Mesenchymal stem cell (in vitro differentiated cells and primary cell): ENCODE measurements at regions not wholly inside any gene's neighbourhood (a gene's known extent, or its start where the extent isn't known, plus 50 kb on each side); places are given as distances from the start of the nearest gene placed in this dataset.

Source experiments
- DNase-seq: peaks from one replicate; pipeline ENCODE4 v3.0.0-alpha.2; 2013
- H2AFZ ChIP-seq: one replicate; pipeline ENCODE4 v1.6.1; 2013; ENCODE audit warnings: low read depth, mild to moderate bottlenecking, control low read depth, inconsistent platforms, low read length, moderate library complexity
- H2AK5ac ChIP-seq: 2 replicates; pipeline ENCODE4 v1.6.1; 2013; ENCODE audit warnings: low read length, moderate library complexity, mild to moderate bottlenecking, inconsistent platforms; ENCODE audit not compliant: severe bottlenecking
- H2BK120ac ChIP-seq: one replicate; pipeline ENCODE4 v1.6.1; 2013; ENCODE audit warnings: low read depth, mild to moderate bottlenecking, inconsistent platforms, low read length, moderate library complexity
- H2BK12ac ChIP-seq, 2 experiments: one replicate each; pipeline ENCODE4 v1.6.1; 2013; ENCODE audit warnings: inconsistent platforms in 2 of 2, low read length in 2 of 2, mild to moderate bottlenecking in 2 of 2, moderate library complexity in 2 of 2, control low read depth in 1 of 2
- H2BK15ac ChIP-seq: one replicate; pipeline ENCODE4 v1.6.1; 2013; ENCODE audit warnings: mild to moderate bottlenecking, low read depth, inconsistent platforms; ENCODE audit not compliant: poor library complexity, severe bottlenecking
- H2BK5ac ChIP-seq: 2 replicates; pipeline ENCODE4 v1.6.1; 2013; ENCODE audit warnings: low read depth, mild to moderate bottlenecking, low read length, control low read depth, inconsistent platforms; ENCODE audit not compliant: poor library complexity, severe bottlenecking
- H3K14ac ChIP-seq, 2 experiments: one replicate each; pipeline ENCODE4 v1.6.1; 2013; ENCODE audit warnings: inconsistent platforms in 2 of 2, low read length in 2 of 2, control low read depth in 1 of 2, mild to moderate bottlenecking in 1 of 2, moderate library complexity in 1 of 2
- H3K18ac ChIP-seq, 2 experiments: one replicate each; pipeline ENCODE4 v1.6.1; 2013; ENCODE audit warnings: inconsistent platforms in 2 of 2, low read length in 2 of 2, control low read depth in 1 of 2, low read depth in 1 of 2, mild to moderate bottlenecking in 1 of 2
- H3K23ac ChIP-seq, 2 experiments: one replicate each; pipeline ENCODE4 v1.6.1; 2013; ENCODE audit warnings: inconsistent platforms in 2 of 2, low read length in 2 of 2, mild to moderate bottlenecking in 2 of 2, moderate library complexity in 2 of 2, control low read depth in 1 of 2
- H3K27ac ChIP-seq: 2 replicates; pipeline ENCODE4 v1.5.1; 2013; ENCODE audit warnings: mild to moderate bottlenecking, moderate library complexity, low read length, control low read depth, inconsistent platforms; ENCODE audit not compliant: poor library complexity, severe bottlenecking
- H3K27me3 ChIP-seq, 2 experiments: 2 replicates each; pipeline versions ENCODE4 v1.6.1 to v1.7.0; 2013; ENCODE audit warnings: low read length in 2 of 2, mild to moderate bottlenecking in 2 of 2, moderate library complexity in 2 of 2, control low read depth in 1 of 2, inconsistent platforms in 1 of 2; ENCODE audit not compliant: control insufficient read depth in 1 of 2, insufficient read depth in 1 of 2
- H3K36me3 ChIP-seq, 2 experiments: 2 replicates each; pipeline versions ENCODE4 v1.6.1 to v1.7.0; 2013; ENCODE audit warnings: low read length in 2 of 2, control low read depth in 1 of 2, inconsistent platforms in 1 of 2, low read depth in 1 of 2, mild to moderate bottlenecking in 1 of 2; ENCODE audit not compliant: insufficient read depth in 2 of 2, control insufficient read depth in 1 of 2
- H3K4ac ChIP-seq, 2 experiments: one replicate each; pipeline ENCODE4 v1.6.1; 2013; ENCODE audit warnings: inconsistent platforms in 2 of 2, low read length in 2 of 2, mild to moderate bottlenecking in 2 of 2, moderate library complexity in 2 of 2, control low read depth in 1 of 2, low read depth in 1 of 2
- H3K4me1 ChIP-seq: 2 replicates; pipeline ENCODE4 v1.6.1; 2013; ENCODE audit warnings: low read depth, low read length, control low read depth; ENCODE audit not compliant: control insufficient read depth, insufficient read depth
- H3K4me2 ChIP-seq: 2 replicates; pipeline ENCODE4 v1.6.1; 2013; ENCODE audit warnings: low read length, mild to moderate bottlenecking, inconsistent platforms; ENCODE audit not compliant: poor library complexity, severe bottlenecking
- H3K4me3 ChIP-seq, 2 experiments: 2 replicates each; pipeline versions ENCODE4 v1.5.1 to v1.7.0; 2013; ENCODE audit warnings: low read length in 2 of 2, mild to moderate bottlenecking in 2 of 2, control low read depth in 1 of 2, low read depth in 1 of 2; ENCODE audit not compliant: insufficient read depth in 1 of 2
- H3K79me1 ChIP-seq: replicated peaks from 2 replicates; pipeline ENCODE4 v1.6.1; 2013; ENCODE audit warnings: mild to moderate bottlenecking, control low read depth, low read length, inconsistent platforms; ENCODE audit not compliant: poor library complexity, severe bottlenecking
- H3K9ac ChIP-seq: 2 replicates; pipeline ENCODE4 v1.7.0; 2013; ENCODE audit warnings: mild to moderate bottlenecking, low read length, moderate library complexity
- H3K9me3 ChIP-seq: 2 replicates; pipeline ENCODE4 v1.7.0; 2013; ENCODE audit warnings: mild to moderate bottlenecking, low read length; ENCODE audit not compliant: control insufficient read depth
- H4K8ac ChIP-seq: one replicate; pipeline ENCODE4 v1.6.1; 2013; ENCODE audit warnings: inconsistent platforms, mild to moderate bottlenecking, low read length, moderate library complexity
- H4K91ac ChIP-seq: one replicate; pipeline ENCODE4 v1.6.1; 2013; ENCODE audit warnings: mild to moderate bottlenecking, low read length, inconsistent platforms
- WGBS: methylation state at CpG from one replicate; pipeline ENCODE4 v1.1.7; 2013; ENCODE audit warnings: mixed read lengths; 5-methylcytosine and 5-hydroxymethylcytosine counted together

- no peaks in the 10 kb centered on the region for H3K79me1 ChIP-seq
Observed at GRCh38 chr7:50836646-50837045, 54.0 kb upstream of the GRB10 start.

GRCh38 chr7:50835156-50835555 lies 52.5 kb upstream of the GRB10 start:
- H3K23ac ChIP-seq, result no peak overlapping the region
- H2AFZ ChIP-seq, result no peak overlapping the region
- H3K4me1 ChIP-seq, result peaks cover 13% of the 10 kb centered on the region
- H4K91ac ChIP-seq, result no peak overlapping the region
- H3K4me3 ChIP-seq, result no peak overlapping the region
- H4K8ac ChIP-seq, result no peak overlapping the region
- no peaks in the 10 kb centered on the region for H3K79me1 ChIP-seq
- no peak for DNase-seq
- no peak overlapping the region for H3K14ac ChIP-seq
- H3K4ac ChIP-seq, result no peak overlapping the region
- no peaks in the 10 kb centered on the region for H3K9me3 ChIP-seq
- H3K36me3 ChIP-seq, result no peaks in the 10 kb centered on the region
- no peak overlapping the region for H2BK120ac ChIP-seq
- no peak overlapping the region for H3K4me2 ChIP-seq
- H2BK12ac ChIP-seq, result no peak overlapping the region
- WGBS, result 82% methylated on average over 2 of the region's 2 CpGs
- no peak overlapping the region for H2AK5ac ChIP-seq
- no peak overlapping the region for H2BK15ac ChIP-seq
- no peak overlapping the region for H2BK5ac ChIP-seq
- no peak overlapping the region for H3K18ac ChIP-seq
- H3K27ac ChIP-seq, result no peak overlapping the region
- no peak overlapping the region for H3K9ac ChIP-seq
- H3K27me3 ChIP-seq, result no peaks in the 10 kb centered on the region

More at GRCh38 chr7:50836646-50837045, 54.0 kb upstream of the GRB10 start:
- Histone ChIP-seq H3K4me1 (peaks cover 13% of the 10 kb centered on the region), H3K4me2 (no peak overlapping the region), H3K23ac (no peak overlapping the region), H3K9me3 (no peaks in the 10 kb centered on the region), H2BK120ac (no peak overlapping the region), H3K18ac (no peak overlapping the region), H2BK5ac (no peak overlapping the region), H4K91ac (no peak overlapping the region), H4K8ac (no peak overlapping the region), H2BK15ac (no peak overlapping the region), H2AFZ (no peak overlapping the region), H2BK12ac (no peak overlapping the region), H3K27ac (no peak overlapping the region), H3K4me3 (no peak overlapping the region), H3K36me3 (no peaks in the 10 kb centered on the region), H3K27me3 (no peaks in the 10 kb centered on the region), H3K9ac (no peak overlapping the region), H3K14ac (no peak overlapping the region), H3K4ac (no peak overlapping the region), H2AK5ac (no peak overlapping the region)
- no peak for DNase-seq
- WGBS, result 82% methylated on average over 2 of the region's 2 CpGs

- Histone ChIP-seq H3K27ac (no peak overlapping the region), H3K36me3 (no peaks in the 10 kb centered on the region), H2BK5ac (no peak overlapping the region), H3K4me3 (no peak overlapping the region), H3K4me2 (no peak overlapping the region), H3K4me1 (peaks cover 13% of the 10 kb centered on the region), H3K9me3 (no peaks in the 10 kb centered on the region), H2BK15ac (no peak overlapping the region), H4K91ac (no peak overlapping the region), H2AFZ (no peak overlapping the region), H3K79me1 (no peaks in the 10 kb centered on the region), H3K23ac (no peak overlapping the region), H2BK120ac (no peak overlapping the region), H3K9ac (no peak overlapping the region), H3K18ac (no peak overlapping the region), H4K8ac (no peak overlapping the region), H2BK12ac (no peak overlapping the region), H3K4ac (no peak overlapping the region), H2AK5ac (no peak overlapping the region), H3K14ac (no peak overlapping the region), H3K27me3 (no peaks in the 10 kb centered on the region)
- no peak for DNase-seq
- 90% methylated on average over 5 of the region's 6 CpGs for WGBS
Observed at GRCh38 chr7:50834679-50835078, 52.0 kb upstream of the GRB10 start.

GRCh38 chr7:50834031-50834535 lies 51.4 kb upstream of the GRB10 start:
- H2BK120ac ChIP-seq, result no peak overlapping the region
- no peak overlapping the region for H4K91ac ChIP-seq
- H3K4ac ChIP-seq, result no peak overlapping the region
- no peak overlapping the region for H3K27ac ChIP-seq
- no peak overlapping the region for H2AFZ ChIP-seq
- H3K9ac ChIP-seq, result no peak overlapping the region
- no peak overlapping the region for H3K4me2 ChIP-seq
- no peak overlapping the region for H4K8ac ChIP-seq
- H3K4me3 ChIP-seq, result no peak overlapping the region
- no peak for DNase-seq
- H2BK12ac ChIP-seq, result no peak overlapping the region
- no peak overlapping the region for H3K14ac ChIP-seq
- H3K4me1 ChIP-seq, result peaks cover 13% of the 10 kb centered on the region
- H3K9me3 ChIP-seq, result no peaks in the 10 kb centered on the region
- no peak overlapping the region for H2AK5ac ChIP-seq
- H3K23ac ChIP-seq, result no peak overlapping the region
- 100% methylated on average over 1 of the region's 1 CpG for WGBS
- H3K36me3 ChIP-seq, result no peaks in the 10 kb centered on the region
- H2BK15ac ChIP-seq, result no peak overlapping the region
- no peak overlapping the region for H2BK5ac ChIP-seq
- H3K27me3 ChIP-seq, result no peaks in the 10 kb centered on the region
- no peak overlapping the region for H3K18ac ChIP-seq
- no peaks in the 10 kb centered on the region for H3K79me1 ChIP-seq
